CD4-positive, alpha-beta memory T cell (primary cell): ENCODE measurements at regions not wholly inside any gene's neighbourhood (a gene's known extent, or its start where the extent isn't known, plus 50 kb on each side); places are given as distances from the start of the nearest gene placed in this dataset.

Source experiments
- CTCF ChIA-PET: fragments of 350-600 bp; sonication (Branson Sonifier 250); formaldehyde crosslinking; loops from one replicate; lab custom pipeline; 2021; ENCODE audit warnings: inconsistent platforms; ENCODE audit not compliant: partially characterized antibody; lab: Charles Lee
- POLR2A ChIA-PET: fragments of 350-600 bp; sonication (Branson Sonifier 250); formaldehyde crosslinking; loops from one replicate; lab custom pipeline; 2021; ENCODE audit not compliant: partially characterized antibody; lab: Charles Lee
- DNase-seq, 5 donors: peaks; one replicate each; pipeline versions ENCODE4 v3.0.0 to v3.0.0-alpha.2; 2020 to 2022; ENCODE audit warnings: mixed read lengths in 1 of 5
- H3K27ac ChIP-seq: one replicate; pipeline ENCODE4 v1.7.0; 2013; ENCODE audit warnings: low read depth, low read length
- H3K27me3 ChIP-seq: 2 replicates; pipeline ENCODE4 v1.7.0; 2013; ENCODE audit warnings: mild to moderate bottlenecking, low read length, moderate library complexity; ENCODE audit not compliant: insufficient read depth
- H3K36me3 ChIP-seq: 2 replicates; pipeline ENCODE4 v1.7.0; 2013; ENCODE audit warnings: mild to moderate bottlenecking, low read length, moderate library complexity; ENCODE audit not compliant: insufficient read depth
- H3K4me1 ChIP-seq: 2 replicates; pipeline ENCODE4 v1.7.0; 2013; ENCODE audit warnings: mild to moderate bottlenecking, low read length, moderate library complexity; ENCODE audit not compliant: insufficient read depth
- H3K4me3 ChIP-seq, 2 donors: one replicate each; pipeline ENCODE4 v1.7.0; 2013; ENCODE audit warnings: low read length in 2 of 2, mild to moderate bottlenecking in 1 of 2
- H3K9me3 ChIP-seq, 2 donors: one replicate each; pipeline ENCODE4 v1.7.0; 2013; ENCODE audit warnings: low read length in 2 of 2, control low read depth in 1 of 2; ENCODE audit not compliant: control insufficient read depth in 1 of 2
- H3K27ac Mint-ChIP-seq, 7 donors: one replicate each; pipeline ENCODE4 v1.8.0; 2020 to 2021; ENCODE audit warnings: mixed read lengths in 7 of 7, mild to moderate bottlenecking in 6 of 7, inconsistent platforms in 3 of 7, moderate library complexity in 3 of 7
- H3K27me3 Mint-ChIP-seq, 2 donors: one replicate each; pipeline ENCODE4 v1.8.0; 2020 to 2021; ENCODE audit warnings: mixed read lengths in 2 of 2
- H3K36me3 Mint-ChIP-seq, 2 donors: one replicate each; pipeline ENCODE4 v1.8.0; 2020 to 2021; ENCODE audit warnings: mixed read lengths in 2 of 2, inconsistent platforms in 1 of 2, mild to moderate bottlenecking in 1 of 2
- H3K4me1 Mint-ChIP-seq, 4 donors: one replicate each; pipeline ENCODE4 v1.8.0; 2020 to 2021; ENCODE audit warnings: mixed read lengths in 4 of 4, mild to moderate bottlenecking in 1 of 4
- H3K4me3 Mint-ChIP-seq, 8 donors: one replicate each; pipeline ENCODE4 v1.8.0; 2020 to 2021; ENCODE audit warnings: mixed read lengths in 8 of 8, mild to moderate bottlenecking in 7 of 8, moderate library complexity in 6 of 8, inconsistent platforms in 3 of 8
- H3K9me3 Mint-ChIP-seq, 8 donors: one replicate each; pipeline ENCODE4 v1.8.0; 2020 to 2021; ENCODE audit warnings: mixed read lengths in 8 of 8, mild to moderate bottlenecking in 5 of 8, inconsistent platforms in 3 of 8, moderate library complexity in 1 of 8
- intact Hi-C: fragments of 100-400 bp; cut with micrococcal nuclease; formaldehyde crosslinking; loops from one replicate; pipeline ENCODE4 v1.15.1; 2023

DNA sequence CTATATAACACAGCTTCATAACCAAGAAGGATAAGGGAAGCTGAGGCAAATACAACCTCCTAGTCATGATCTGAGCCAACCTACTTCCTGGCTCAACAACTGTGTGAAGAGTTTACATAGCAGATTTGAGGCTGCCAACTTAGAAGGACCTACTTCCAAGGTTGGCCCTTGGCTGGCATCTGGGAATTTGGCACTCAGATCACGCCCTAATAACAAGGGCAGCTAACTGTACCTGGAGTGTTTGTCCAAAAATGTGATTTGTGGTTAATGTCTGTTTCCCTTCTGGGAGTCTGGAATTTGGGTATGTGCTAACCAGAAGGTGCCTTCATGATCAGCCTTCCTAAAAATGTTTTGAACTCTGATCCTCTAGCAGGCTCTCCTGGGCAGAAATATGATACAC is 287.2 kb downstream of the CAAP1 start:
- H3K9me3 ChIP-seq = no peaks in the 10 kb centered on the region
- ChIA-PET CTCF (no interaction called here), POLR2A (no interaction called here)
- no peaks in the 10 kb centered on the region for H3K4me1 Mint-ChIP-seq
- no peak overlapping the region for H3K4me3 ChIP-seq
- intact Hi-C loops = no loop called here
- no peaks in the 10 kb centered on the region for H3K36me3 ChIP-seq
- no peak overlapping the region for H3K27ac Mint-ChIP-seq
- DNase-seq = no peak
- H3K36me3 Mint-ChIP-seq = no peaks in the 10 kb centered on the region
- no peaks in the 10 kb centered on the region for H3K27me3 Mint-ChIP-seq
- peaks cover 0 to 4% (median 0%) of the 10 kb centered on the region in 8 donors for H3K9me3 Mint-ChIP-seq
- H3K27ac ChIP-seq = no peak overlapping the region
- H3K4me1 ChIP-seq = no peaks in the 10 kb centered on the region
- no peak overlapping the region for H3K4me3 Mint-ChIP-seq
- no peaks in the 10 kb centered on the region for H3K27me3 ChIP-seq

DNA sequence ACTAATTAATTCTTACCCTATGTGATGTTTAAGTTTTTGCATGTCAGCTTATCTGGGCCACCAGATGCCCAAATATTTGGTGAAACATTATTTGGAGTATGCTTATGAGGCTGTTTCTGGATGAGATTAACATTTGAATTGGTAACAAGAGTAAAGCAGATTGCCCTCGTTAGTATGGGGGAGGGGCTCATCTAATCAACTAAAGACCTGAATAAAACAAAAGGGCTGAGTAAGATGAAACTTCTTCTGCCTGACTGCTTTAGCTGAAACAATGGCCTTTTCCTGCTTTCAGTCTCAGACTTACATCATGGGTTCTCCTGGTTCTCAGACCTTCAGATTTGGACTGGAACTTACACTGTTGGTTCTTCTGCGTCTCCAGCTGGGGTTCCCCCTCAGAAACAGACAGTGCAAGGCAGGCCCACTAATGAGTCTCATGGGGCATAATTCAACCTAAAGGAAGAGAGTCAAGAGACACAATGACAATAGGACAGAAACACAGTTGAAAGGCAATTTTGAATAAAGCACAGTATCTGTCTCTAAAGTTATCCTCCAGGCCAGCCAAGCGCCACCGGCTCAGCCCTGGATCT is 288.4 kb downstream of the CAAP1 start:
- POLR2A ChIA-PET = no interaction called here
- Histone ChIP-seq H3K27ac (no peak overlapping the region), H3K4me1 (no peaks in the 10 kb centered on the region), H3K4me3 (no peak overlapping the region), H3K27me3 (no peaks in the 10 kb centered on the region), H3K9me3 (no peaks in the 10 kb centered on the region), H3K36me3 (no peaks in the 10 kb centered on the region)
- DNase-seq = no peak
- H3K27ac Mint-ChIP-seq = no peak overlapping the region
- H3K4me1 Mint-ChIP-seq = no peaks in the 10 kb centered on the region
- H3K4me3 Mint-ChIP-seq = no peak overlapping the region
- no peaks in the 10 kb centered on the region for H3K36me3 Mint-ChIP-seq
- H3K27me3 Mint-ChIP-seq = no peaks in the 10 kb centered on the region
- peaks cover 0 to 4% (median 0%) of the 10 kb centered on the region in 8 donors for H3K9me3 Mint-ChIP-seq
- intact Hi-C loops = no loop called here
- CTCF ChIA-PET = no interaction called here

DNA sequence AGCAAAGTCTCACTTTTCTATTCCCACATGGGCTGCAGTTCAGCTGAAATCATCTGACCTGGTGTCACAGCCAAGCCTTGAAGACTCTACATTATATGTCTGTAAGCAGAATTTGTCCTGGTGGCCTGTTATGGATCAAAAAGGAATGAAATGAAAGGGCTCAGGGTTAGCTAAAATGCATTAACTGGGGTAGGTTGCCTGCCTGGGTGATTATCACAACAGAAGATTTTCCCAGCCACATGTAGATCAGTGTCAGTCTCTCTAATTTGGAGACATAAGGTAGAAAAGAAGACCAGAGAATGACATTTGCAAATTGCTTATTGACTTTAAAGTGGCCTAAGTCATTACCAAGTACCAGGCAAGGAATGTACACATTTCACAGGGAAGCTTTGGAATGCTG is 289.0 kb downstream of the CAAP1 start:
- Histone ChIP-seq H3K4me1 (no peaks in the 10 kb centered on the region), H3K9me3 (no peaks in the 10 kb centered on the region), H3K27ac (no peak overlapping the region), H3K36me3 (no peaks in the 10 kb centered on the region), H3K4me3 (no peak overlapping the region), H3K27me3 (no peaks in the 10 kb centered on the region)
- H3K27me3 Mint-ChIP-seq = no peaks in the 10 kb centered on the region
- peaks cover 0 to 4% (median 0%) of the 10 kb centered on the region in 8 donors for H3K9me3 Mint-ChIP-seq
- DNase-seq = no peak
- ChIA-PET CTCF (no interaction called here), POLR2A (no interaction called here)
- no peak overlapping the region for H3K4me3 Mint-ChIP-seq
- no peak overlapping the region for H3K27ac Mint-ChIP-seq
- no peaks in the 10 kb centered on the region for H3K4me1 Mint-ChIP-seq
- intact Hi-C loops = no loop called here
- H3K36me3 Mint-ChIP-seq = no peaks in the 10 kb centered on the region

DNA sequence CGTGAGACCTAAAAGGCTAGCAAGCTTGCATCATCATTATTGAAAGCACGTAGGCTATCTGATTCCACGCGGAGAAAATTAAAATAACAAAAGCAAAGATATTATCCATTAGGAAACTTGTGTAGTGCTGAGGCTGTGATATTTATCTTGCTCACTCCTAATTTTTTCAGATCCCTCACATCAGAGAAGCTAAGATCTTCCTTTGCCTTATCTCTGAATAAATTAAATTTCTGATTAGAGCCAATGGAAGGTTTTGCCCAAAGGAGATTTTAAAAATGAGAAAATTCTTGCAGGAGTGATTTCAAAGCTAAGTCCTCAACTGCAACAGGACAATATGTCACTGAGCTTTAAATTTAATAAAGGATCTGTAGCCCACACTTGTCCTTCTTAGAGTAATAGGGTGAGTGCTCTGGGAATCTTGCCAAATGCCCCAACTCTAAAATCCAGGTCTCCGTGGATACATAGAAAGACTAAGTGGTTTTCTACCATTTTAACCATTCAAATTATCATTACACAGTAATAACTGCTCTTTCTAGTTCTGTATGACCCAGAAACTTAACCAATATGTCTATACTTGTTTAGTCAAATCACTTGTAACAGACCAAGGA is 295.0 kb downstream of the CAAP1 start:
- no peak for DNase-seq
- no peak overlapping the region for H3K4me3 ChIP-seq
- H3K9me3 Mint-ChIP-seq = peaks cover 2 to 16% (median 8%) of the 10 kb centered on the region in 8 donors
- H3K27me3 ChIP-seq = no peaks in the 10 kb centered on the region
- no peaks in the 10 kb centered on the region for H3K4me1 Mint-ChIP-seq
- intact Hi-C loops = no loop called here
- no peaks in the 10 kb centered on the region for H3K36me3 ChIP-seq
- H3K36me3 Mint-ChIP-seq = no peaks in the 10 kb centered on the region
- H3K4me3 Mint-ChIP-seq = no peak overlapping the region
- H3K4me1 ChIP-seq = no peaks in the 10 kb centered on the region
- no peaks in the 10 kb centered on the region for H3K27me3 Mint-ChIP-seq
- H3K9me3 ChIP-seq = no peaks in the 10 kb centered on the region
- no peak overlapping the region for H3K27ac Mint-ChIP-seq
- CTCF ChIA-PET = no interaction called here
- no peak overlapping the region for H3K27ac ChIP-seq
- POLR2A ChIA-PET = no interaction called here

DNA sequence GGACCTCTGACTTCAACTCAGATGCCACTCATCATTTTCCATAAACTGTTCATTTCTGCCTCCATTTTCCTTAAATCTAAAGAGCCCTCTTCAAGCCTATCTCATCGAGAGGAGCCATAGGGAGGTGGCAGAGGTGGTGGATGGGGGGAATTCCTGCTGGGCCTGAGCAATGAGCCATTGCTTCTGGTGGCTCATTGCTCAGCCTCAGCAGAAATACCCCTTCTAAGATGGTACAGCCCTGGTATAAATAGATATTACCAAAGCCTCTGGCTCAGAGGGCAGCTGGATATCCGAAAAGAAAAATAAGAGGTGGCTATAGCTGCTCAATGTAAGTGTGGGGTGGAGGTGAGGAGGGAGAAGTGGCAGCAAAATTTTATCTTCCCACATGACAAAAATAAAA is 313.5 kb downstream of the CAAP1 start:
- H3K4me1 Mint-ChIP-seq = no peaks in the 10 kb centered on the region
- H3K9me3 Mint-ChIP-seq = peaks cover 0 to 6% (median under 1%) of the 10 kb centered on the region in 8 donors
- H3K4me3 Mint-ChIP-seq = no peak overlapping the region
- no peaks in the 10 kb centered on the region for H3K27me3 Mint-ChIP-seq
- Histone ChIP-seq H3K4me1 (no peaks in the 10 kb centered on the region), H3K27me3 (no peaks in the 10 kb centered on the region), H3K9me3 (no peaks in the 10 kb centered on the region), H3K27ac (no peak overlapping the region), H3K4me3 (no peak overlapping the region), H3K36me3 (no peaks in the 10 kb centered on the region)
- intact Hi-C loops = no loop called here
- ChIA-PET POLR2A (no interaction called here), CTCF (no interaction called here)
- no peak overlapping the region for H3K27ac Mint-ChIP-seq
- no peaks in the 10 kb centered on the region for H3K36me3 Mint-ChIP-seq
- no peak for DNase-seq

- H3K9me3 Mint-ChIP-seq = peaks cover 0 to 3% (median 0%) of the 10 kb centered on the region in 8 donors
- no peaks in the 10 kb centered on the region for H3K27me3 Mint-ChIP-seq
- Histone ChIP-seq H3K4me1 (no peaks in the 10 kb centered on the region), H3K36me3 (no peaks in the 10 kb centered on the region), H3K4me3 (no peak overlapping the region), H3K9me3 (no peaks in the 10 kb centered on the region), H3K27me3 (no peaks in the 10 kb centered on the region), H3K27ac (no peak overlapping the region)
- no peaks in the 10 kb centered on the region for H3K4me1 Mint-ChIP-seq
- intact Hi-C loops = no loop called here
- CTCF ChIA-PET = no interaction called here
- H3K4me3 Mint-ChIP-seq = no peak overlapping the region
- POLR2A ChIA-PET = no interaction called here
- DNase-seq = no peak
- no peaks in the 10 kb centered on the region for H3K36me3 Mint-ChIP-seq
- H3K27ac Mint-ChIP-seq = no peak overlapping the region
Observed at GRCh38 chr9:26574898-26575440, 317.6 kb downstream of the CAAP1 start.

GRCh38 chr9:26574256-26574655 is 318.3 kb downstream of the CAAP1 start:
- intact Hi-C loops = no loop called here
- Mint-ChIP-seq H3K36me3 (no peaks in the 10 kb centered on the region), H3K9me3 (peaks cover 0 to 3% (median 0%) of the 10 kb centered on the region in 8 donors), H3K4me3 (no peak overlapping the region), H3K27me3 (no peaks in the 10 kb centered on the region), H3K4me1 (no peaks in the 10 kb centered on the region), H3K27ac (no peak overlapping the region)
- H3K9me3 ChIP-seq = no peaks in the 10 kb centered on the region
- H3K4me1 ChIP-seq = no peaks in the 10 kb centered on the region
- no peaks in the 10 kb centered on the region for H3K36me3 ChIP-seq
- CTCF ChIA-PET = no interaction called here
- POLR2A ChIA-PET = no interaction called here
- H3K27me3 ChIP-seq = no peaks in the 10 kb centered on the region
- no peak overlapping the region for H3K27ac ChIP-seq
- DNase-seq = no peak
- no peak overlapping the region for H3K4me3 ChIP-seq
